Kidney tubule cell (primary cell): ENCODE measurements at regions not wholly inside any gene's neighbourhood (a gene's known extent, or its start where the extent isn't known, plus 50 kb on each side); places are given as distances from the start of the nearest gene placed in this dataset.
"Not testable (repeated sequence)": the region's sequence is repeated elsewhere in the genome, so short reads cannot be mapped to it uniquely, and the experiment has no call there.

Experiments
- DNase-seq: peaks from one replicate; pipeline ENCODE4 v3.0.0-alpha.2; 2018; ENCODE audit warnings: low spot score

- no peak for DNase-seq
Measured at GRCh38 chr7:112982441-112983063, 104.1 kb downstream of the GPR85 start.

GRCh38 chr7:112981966-112982365 is 104.7 kb downstream of the GPR85 start:
- DNase-seq = no peak

- DNase-seq = not testable (repeated sequence)
Measured at GRCh38 chr7:112979055-112979454, 107.6 kb downstream of the GPR85 start.

GRCh38 chr7:112977244-112977955 is 109.2 kb downstream of the GPR85 start:
- DNase-seq = not testable (repeated sequence)

GRCh38 chr7:112970771-112971170 is 115.9 kb downstream of the GPR85 start:
- no peak for DNase-seq

GRCh38 chr7:112969946-112970345 is 116.7 kb downstream of the GPR85 start:
- DNase-seq = no peak

- DNase-seq = no peak
Measured at GRCh38 chr7:112965506-112965905, 121.1 kb downstream of the GPR85 start.

GRCh38 chr7:112963634-112964033 is 123.0 kb downstream of the GPR85 start:
- DNase-seq = no peak

GRCh38 chr7:112962815-112963214 is 123.8 kb downstream of the GPR85 start:
- no peak for DNase-seq

GRCh38 chr7:112959276-112959675 is 127.4 kb downstream of the GPR85 start:
- no peak for DNase-seq

- DNase-seq = no peak
Measured at GRCh38 chr7:112958775-112959174, 127.9 kb downstream of the GPR85 start.

GRCh38 chr7:112957901-112958300 is 128.7 kb downstream of the GPR85 start:
- DNase-seq = no peak

GRCh38 chr7:112953031-112953430 is 133.6 kb downstream of the GPR85 start:
- not testable (repeated sequence) for DNase-seq

- no peak for DNase-seq
Measured at GRCh38 chr7:112951070-112951469, 135.6 kb downstream of the GPR85 start.

- not testable (repeated sequence) for DNase-seq
Measured at GRCh38 chr7:112949682-112950081, 136.9 kb downstream of the GPR85 start.

- DNase-seq = peak; percentile 4
Measured at GRCh38 chr7:112946350-112946749, 140.3 kb downstream of the GPR85 start.

- no peak for DNase-seq
Measured at GRCh38 chr7:112945046-112945445, 141.6 kb downstream of the GPR85 start.

GRCh38 chr7:112942981-112943380 is 143.6 kb downstream of the GPR85 start:
- no peak for DNase-seq

GRCh38 chr7:112942125-112942524 is 144.5 kb downstream of the GPR85 start:
- not testable (repeated sequence) for DNase-seq

GRCh38 chr7:112940314-112940732 is 146.3 kb downstream of the GPR85 start:
- DNase-seq = no peak

- peak; percentile 99 for DNase-seq
Measured at GRCh38 chr7:112939574-112940313, 146.9 kb downstream of the GPR85 start.

- peak; percentile 34 for DNase-seq
Measured at GRCh38 chr7:112938863-112939573, 147.6 kb downstream of the GPR85 start.
